HG03354 (cell line): ENCODE measurements at regions not wholly inside any gene's neighbourhood (a gene's known extent, or its start where the extent isn't known, plus 50 kb on each side); places are given as distances from the start of the nearest gene placed in this dataset.
"Not testable (repeated sequence)": the region's sequence is repeated elsewhere in the genome, so short reads cannot be mapped to it uniquely, and the experiment has no call there.

Experiments
- ATAC-seq: cut with Tn5 transposase; IDR thresholded peaks from one replicate; pipeline ENCODE4 v1.9.1; 2021; ENCODE audit warnings: mild to moderate bottlenecking; ENCODE audit not compliant: unreplicated experiment, poor library complexity, severe bottlenecking

GRCh38 chr20:22729616-22730236 lies 145.4 kb upstream of the FOXA2 start:
- no peak for ATAC-seq

DNA sequence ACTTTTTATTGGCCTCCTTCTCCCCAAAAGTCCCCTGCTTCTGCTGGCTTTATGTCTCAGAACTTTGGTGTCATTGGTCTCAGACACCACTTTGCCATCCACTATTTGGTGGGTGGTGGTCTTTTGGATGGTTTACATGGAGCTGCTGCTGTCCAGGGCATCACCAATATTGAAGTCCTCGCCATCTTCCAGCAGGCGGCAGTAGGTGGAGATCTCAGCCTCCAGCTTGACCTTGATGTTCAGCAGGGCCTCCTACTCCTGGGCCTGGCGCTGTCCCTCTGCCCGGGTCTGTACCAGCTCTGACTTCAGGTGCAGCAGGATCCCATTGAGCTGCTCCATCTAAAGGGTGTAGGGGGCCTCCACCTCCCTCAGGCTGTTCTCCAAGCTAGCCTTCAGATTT lies 148.4 kb upstream of the FOXA2 start:
- no peak for ATAC-seq

GRCh38 chr20:22734946-22735647 lies 150.7 kb upstream of the FOXA2 start:
- ATAC-seq, result not testable (repeated sequence)

DNA sequence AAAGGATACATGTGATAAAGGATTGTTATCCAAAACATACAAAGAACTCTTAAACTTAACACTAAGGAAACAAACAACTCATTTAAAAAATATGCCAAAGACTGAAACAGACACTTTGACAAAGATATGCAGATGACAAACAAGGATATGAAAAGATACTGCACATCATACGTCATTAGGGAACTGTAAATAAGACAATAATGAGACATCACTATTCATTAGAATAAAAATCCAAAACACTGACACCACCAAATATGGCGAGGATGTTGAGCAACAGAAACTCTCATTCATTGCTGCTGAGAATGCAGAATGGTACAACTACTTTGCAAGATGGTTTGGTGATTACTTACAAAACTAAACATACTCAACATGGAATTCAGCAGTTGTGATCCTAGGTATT lies 156.5 kb upstream of the FOXA2 start:
- ATAC-seq, result no peak

GRCh38 chr20:22744341-22745193 lies 160.2 kb upstream of the FOXA2 start:
- ATAC-seq, result no peak

DNA sequence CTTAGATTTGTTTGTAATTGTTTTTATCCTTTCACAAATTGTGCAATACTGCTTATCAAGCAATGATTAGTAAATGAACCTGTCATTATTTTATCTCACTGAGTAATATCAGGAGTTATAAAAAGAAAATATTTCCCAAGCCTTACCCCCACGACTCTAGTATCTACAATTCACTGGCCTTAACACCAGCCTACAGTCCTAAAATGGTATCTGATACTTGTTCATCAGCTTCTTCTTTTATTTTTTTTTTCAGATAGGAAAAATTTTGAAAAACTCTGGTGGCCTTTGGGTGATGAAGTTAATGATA lies 160.8 kb upstream of the FOXA2 start:
- no peak for ATAC-seq

DNA sequence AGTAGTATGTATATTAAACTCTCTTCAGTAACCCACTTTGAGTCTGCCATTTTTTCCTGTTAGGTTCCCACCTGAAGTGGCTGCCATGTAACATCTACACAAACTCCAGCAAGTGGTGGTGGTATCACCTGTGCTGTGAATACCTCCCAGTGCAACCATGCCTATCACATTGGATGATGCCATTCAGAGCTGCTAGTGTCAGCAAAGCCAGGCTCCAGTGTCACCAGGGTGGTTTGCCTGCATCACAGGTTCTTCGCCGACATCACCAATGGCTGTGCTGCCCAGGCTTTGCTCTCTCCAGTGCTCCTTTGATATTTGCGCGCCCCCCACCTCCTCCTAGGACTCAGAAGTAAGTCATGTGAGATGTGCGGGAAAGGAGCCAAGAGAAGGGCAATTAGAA lies 162.6 kb upstream of the FOXA2 start:
- no peak for ATAC-seq

- ATAC-seq, result no peak
These were observed 168.0 kb upstream of the FOXA2 start for GRCh38 chr20:22752324-22752723.

- ATAC-seq, result no peak
These were observed 173.2 kb upstream of the FOXA2 start for GRCh38 chr20:22757424-22758183.

- ATAC-seq, result no peak
These were observed 174.4 kb upstream of the FOXA2 start for GRCh38 chr20:22758815-22759214.

DNA sequence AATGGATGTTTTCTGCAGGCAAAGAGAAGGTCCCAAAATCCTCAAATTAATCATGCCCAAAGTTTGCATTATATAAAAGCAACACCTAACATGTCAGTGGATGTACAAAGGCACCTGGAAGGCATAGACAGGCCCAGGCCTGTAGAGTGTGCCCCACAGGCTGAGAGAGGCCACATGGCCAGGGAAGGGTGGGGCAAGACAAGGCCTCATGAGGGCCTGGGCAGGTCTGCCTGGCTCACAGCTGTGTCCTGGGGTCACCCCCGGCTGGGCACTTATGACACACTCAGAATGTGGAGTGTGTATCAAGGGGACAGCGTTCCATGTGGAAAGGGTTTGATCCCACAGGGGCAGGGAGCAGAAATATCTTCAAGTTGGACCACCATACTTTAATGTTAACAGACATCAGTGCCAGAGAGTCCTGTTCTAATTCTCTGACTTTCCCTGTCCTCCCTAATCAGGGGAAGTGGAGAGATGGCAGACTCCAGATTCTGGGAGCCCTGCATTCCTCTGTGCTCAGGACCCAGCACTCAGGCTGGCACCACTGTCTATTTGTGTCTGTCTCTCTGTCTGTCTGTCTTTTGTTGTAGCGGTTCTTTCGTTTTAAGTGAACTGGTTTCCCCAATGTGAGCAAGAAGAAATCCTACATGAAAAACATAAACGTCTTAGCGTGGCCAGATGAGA lies 178.3 kb upstream of the FOXA2 start:
- no peak for ATAC-seq

DNA sequence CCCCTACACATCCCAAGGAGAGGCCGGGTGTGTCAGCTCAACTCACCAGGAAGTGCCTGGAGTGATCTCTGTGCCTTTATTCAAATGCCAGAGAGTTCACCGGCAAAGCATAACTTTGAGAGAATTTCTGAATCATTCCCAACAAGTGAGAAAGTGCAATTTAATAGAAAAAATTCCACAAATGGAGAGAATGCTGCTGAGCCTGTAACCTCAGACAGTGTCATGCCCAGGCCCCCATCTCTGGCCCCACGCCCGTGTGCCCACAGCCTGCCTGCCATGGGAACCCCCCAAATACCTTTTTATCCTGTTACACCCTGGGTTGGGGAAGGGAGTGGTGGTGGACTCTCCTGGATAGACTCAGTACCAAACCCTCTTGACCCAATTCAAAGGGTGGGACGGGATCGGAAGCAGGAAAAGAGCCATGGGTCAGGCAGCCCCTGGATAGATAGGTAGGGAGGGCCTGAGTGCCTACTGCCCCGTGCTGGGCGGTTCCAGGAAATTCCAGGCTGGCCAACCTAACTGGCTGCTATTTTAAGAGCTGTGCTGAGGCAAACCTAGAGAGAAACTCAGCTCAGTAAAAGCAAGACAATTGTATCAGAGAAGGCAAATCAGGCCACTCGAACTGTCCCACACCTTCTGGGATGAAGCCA lies 179.0 kb upstream of the FOXA2 start:
- no peak for ATAC-seq

DNA sequence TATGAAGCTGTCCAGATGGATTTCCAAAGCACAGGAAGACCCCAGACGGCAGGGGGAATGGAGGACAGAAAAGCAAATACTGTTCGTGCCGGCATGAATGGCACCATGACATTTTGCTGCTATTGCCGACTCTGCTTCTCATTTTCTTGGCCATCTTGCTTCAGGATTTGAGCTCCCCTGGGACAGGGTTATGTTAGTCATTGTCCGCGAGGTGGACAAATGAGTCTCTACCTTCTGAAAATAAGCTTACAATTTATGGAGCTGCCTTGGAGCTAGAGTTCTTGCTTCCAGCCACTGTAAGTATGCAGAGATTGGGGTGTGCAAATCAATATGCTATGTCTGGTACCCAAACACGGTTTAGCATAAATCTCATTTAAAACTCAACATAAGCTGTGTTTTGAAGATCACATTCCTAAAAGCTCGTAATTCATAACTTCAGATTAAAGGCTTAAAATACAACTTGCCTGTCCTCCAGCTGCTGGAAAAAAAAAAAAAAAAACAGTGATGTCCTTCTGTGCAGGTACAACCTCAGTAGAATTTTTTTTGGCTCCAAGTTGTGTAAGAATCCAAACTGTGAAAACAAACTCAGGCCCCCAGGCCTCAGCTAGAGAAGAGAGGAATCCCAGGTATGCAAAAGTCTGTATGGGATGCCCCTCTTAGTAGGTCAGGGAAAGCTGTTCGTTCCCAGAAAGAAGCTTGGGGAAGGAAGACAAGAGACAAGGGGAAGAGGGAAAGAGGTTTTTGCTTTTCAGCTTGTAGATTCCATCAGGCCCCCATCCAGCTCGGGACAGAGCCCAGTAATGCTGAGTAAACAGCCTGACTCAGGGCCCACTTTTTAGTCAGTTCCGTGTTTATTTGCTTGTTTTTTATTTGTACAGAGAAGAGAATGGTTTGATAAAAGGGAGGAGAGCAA lies 184.2 kb upstream of the FOXA2 start:
- no peak for ATAC-seq

GRCh38 chr20:22770241-22770800 lies 185.9 kb upstream of the FOXA2 start:
- no peak for ATAC-seq

GRCh38 chr20:22771706-22772105 lies 187.3 kb upstream of the FOXA2 start:
- no peak for ATAC-seq

- ATAC-seq, result no peak
These were observed 189.0 kb upstream of the FOXA2 start for GRCh38 chr20:22773344-22773743.

GRCh38 chr20:22775256-22775655 lies 190.9 kb upstream of the FOXA2 start:
- no peak for ATAC-seq

- no peak for ATAC-seq
These were observed 191.3 kb upstream of the FOXA2 start for GRCh38 chr20:22775671-22776139.
